ENCODE measurements at regions not wholly inside any gene's neighbourhood (a gene's known extent, or its start where the extent isn't known, plus 50 kb on each side); places are given as distances from the start of the nearest gene placed in this dataset.

- Histone ChIP-seq H3K4me1 (ENCODE audit: insufficient read depth, low read length) (no peaks in the 10 kb centered on the region), H4K20me1 (ENCODE audit: control insufficient read depth, insufficient read depth, insufficient read length) (no peaks in the 10 kb centered on the region), H4K5ac (ENCODE audit: insufficient read length, low read depth, low read length) (no peak overlapping the region), H2BK12ac (ENCODE audit: insufficient read length, low read depth, low read length) (no peak overlapping the region), H3K9ac (ENCODE audit: extremely low read depth, insufficient read length, low read length) (no peak overlapping the region), H4K8ac (replicated peaks; ENCODE audit: insufficient read length, low read depth, low read length) (no peak overlapping the region), H3K4ac (ENCODE audit: low read depth, low read length) (no peak overlapping the region), H3K27me3 (ENCODE audit: insufficient read depth, low read length) (no peaks in the 10 kb centered on the region), H2BK5ac (ENCODE audit: insufficient read length, low read length) (no peak overlapping the region), H3K18ac (ENCODE audit: insufficient read length, low read depth, low read length) (no peak overlapping the region), H2AFZ (ENCODE audit: low read length) (no peak overlapping the region), H3K27ac (ENCODE audit: insufficient read length, low read depth, low read length) (no peak overlapping the region), H3K23ac (ENCODE audit: insufficient read length, low read depth, low read length) (no peak overlapping the region), H2BK120ac (ENCODE audit: low read depth, low read length, poor library complexity, severe bottlenecking) (no peak overlapping the region), H2AK5ac (ENCODE audit: insufficient read length, low read length) (no peak overlapping the region), H3K23me2 (ENCODE audit: insufficient read length, low read depth, low read length, poor library complexity, severe bottlenecking) (no peaks in the 10 kb centered on the region), H3K79me2 (ENCODE audit: insufficient read depth, low read length) (no peaks in the 10 kb centered on the region), H2BK15ac (ENCODE audit: low read depth, low read length) (no peak overlapping the region), H3K56ac (ENCODE audit: insufficient read length, low read depth, low read length) (no peak overlapping the region), H3K9me3 (ENCODE audit: control insufficient read depth, low read depth, low read length) (peaks cover 46% of the 10 kb centered on the region), H2BK20ac (ENCODE audit: low read depth, low read length, poor library complexity, severe bottlenecking) (no peak overlapping the region), H3K4me2 (ENCODE audit: insufficient read depth, insufficient read length, low read length) (no peak overlapping the region), H3K79me1 (ENCODE audit: insufficient read depth, low read depth, low read length, poor library complexity, severe bottlenecking) (no peaks in the 10 kb centered on the region), H4K91ac (ENCODE audit: insufficient read length, low read depth, low read length) (no peak overlapping the region), H3T11ph (ENCODE audit: low read length) (no peak overlapping the region), H3K14ac (ENCODE audit: insufficient read depth, low read length) (no peak overlapping the region)
- H3K4me1 Mint-ChIP-seq = no peaks in the 10 kb centered on the region
- no CpG with 5 or more reads among the region's 2 CpGs for WGBS (ENCODE audit: extremely low coverage, insufficient read length, low lambda C conversion rate)
- DNase-seq = no peak
- no peak overlapping the region for H3K4me3 Mint-ChIP-seq
- H3K27ac Mint-ChIP-seq = no peak overlapping the region
- peaks cover 3 to 23% (median 11%) of the 10 kb centered on the region in 3 experiments; a peak in 6 of 7 replicates for H3K36me3 Mint-ChIP-seq (ENCODE audit: insufficient read depth in 1 of 3, low read depth in 3 of 3)
- peaks cover 76 to 84% of the 10 kb centered on the region in 2 experiments for H3K9me3 Mint-ChIP-seq
- TF ChIP-seq CTCF (conservative IDR thresholded peaks at IDR 0.05) = no peak
- H3K27me3 Mint-ChIP-seq (ENCODE audit: low read depth) = peaks cover 3% of the 10 kb centered on the region; the same call in 1 of the 2 replicates
These were observed 68.7 kb downstream of the DHRS2 start for GRCh38 chr14:23704890-23705289.
